GM23338 (cell line): ENCODE measurements at regions not wholly inside any gene's neighbourhood (a gene's known extent, or its start where the extent isn't known, plus 50 kb on each side); places are given as distances from the start of the nearest gene placed in this dataset.

Experiments used
- ATAC-seq: fragments of 200-7000 bp; cut with Tn5 transposase; 3 replicates; pipeline ENCODE4 v1.9.1; 2020
- DNase-seq: peaks from one replicate; pipeline ENCODE4 v3.0.0-alpha.2; 2015; ENCODE audit warnings: low spot score
- H2AFZ ChIP-seq: fragments of 200-600 bp; sonication (generic); 2 replicates; pipeline ENCODE4 v1.8.0; 2016; ENCODE audit warnings: antibody characterized with exemption, mild to moderate bottlenecking, moderate library complexity
- H3F3A ChIP-seq: fragments of 200-600 bp; sonication (generic); replicated peaks from 2 replicates; pipeline ENCODE4 v1.8.0; 2017; ENCODE audit warnings: antibody characterized with exemption, mixed run types, low read depth
- H3K27ac ChIP-seq: fragments of 200-600 bp; sonication (generic); 2 replicates; pipeline ENCODE4 v1.6.1; 2016; ENCODE audit warnings: low read depth
- H3K27me3 ChIP-seq: fragments of 200-600 bp; sonication (generic); 2 replicates; pipeline ENCODE4 v1.8.0; 2016; ENCODE audit warnings: mild to moderate bottlenecking, mixed run types, moderate library complexity; ENCODE audit not compliant: insufficient read depth
- H3K36me3 ChIP-seq: fragments of 200-600 bp; sonication (generic); 2 replicates; pipeline ENCODE4 v1.8.0; 2016; ENCODE audit warnings: mild to moderate bottlenecking; ENCODE audit not compliant: insufficient read depth
- H3K4me1 ChIP-seq: fragments of 200-600 bp; sonication (generic); 2 replicates; pipeline ENCODE4 v1.8.0; 2016; ENCODE audit warnings: mild to moderate bottlenecking, moderate library complexity; ENCODE audit not compliant: insufficient read depth
- H3K4me2 ChIP-seq: fragments of 200-600 bp; sonication (generic); 2 replicates; pipeline ENCODE4 v1.7.1; 2017; ENCODE audit warnings: mixed run types
- H3K4me3 ChIP-seq: fragments of 200-600 bp; sonication (generic); 2 replicates; pipeline ENCODE4 v1.6.1; 2016; ENCODE audit warnings: mixed run types
- H3K79me2 ChIP-seq: fragments of 200-600 bp; sonication (generic); replicated peaks from 2 replicates; pipeline ENCODE4 v1.8.0; 2017; ENCODE audit warnings: mild to moderate bottlenecking; ENCODE audit not compliant: insufficient read depth
- H3K9me2 ChIP-seq: fragments of 200-600 bp; sonication (generic); 2 replicates; pipeline ENCODE4 v1.8.0; 2017; ENCODE audit not compliant: insufficient read depth
- H4K20me1 ChIP-seq: fragments of 200-600 bp; sonication (generic); replicated peaks from 2 replicates; pipeline ENCODE4 v1.8.0; 2017; ENCODE audit warnings: mild to moderate bottlenecking; ENCODE audit not compliant: insufficient read depth
- H3K27ac Mint-ChIP-seq: 2 replicates; pipeline ENCODE4 v1.8.0; 2020; ENCODE audit warnings: inconsistent platforms, mild to moderate bottlenecking, moderate library complexity, mixed read lengths
- H3K27me3 Mint-ChIP-seq: 3 replicates; pipeline ENCODE4 v1.8.0; 2022; ENCODE audit warnings: low read depth, mild to moderate bottlenecking, moderate library complexity, mixed read lengths, inconsistent platforms; ENCODE audit not compliant: insufficient read depth, poor library complexity
- H3K36me3 Mint-ChIP-seq: 3 replicates; pipeline ENCODE4 v1.8.0; 2021; ENCODE audit warnings: low read depth, mild to moderate bottlenecking, inconsistent platforms, moderate library complexity, mixed read lengths
- H3K4me1 Mint-ChIP-seq: 3 replicates; pipeline ENCODE4 v1.8.0; 2020; ENCODE audit warnings: mild to moderate bottlenecking, inconsistent platforms, mixed read lengths
- H3K4me3 Mint-ChIP-seq: 3 replicates; pipeline ENCODE4 v1.8.0; 2021; ENCODE audit warnings: moderate library complexity, mild to moderate bottlenecking, inconsistent platforms, mixed read lengths
- H3K9me3 Mint-ChIP-seq: 3 replicates; pipeline ENCODE4 v1.8.0; 2020; ENCODE audit warnings: moderate library complexity, mild to moderate bottlenecking, inconsistent platforms, mixed read lengths
- CREB1 ChIP-seq: fragments of 250-450 bp; sonication (Bioruptor Pico); IDR thresholded peaks from 2 replicates; pipeline ENCODE4 v1.5.0; 2020; ENCODE audit warnings: low read depth, mild to moderate bottlenecking, moderate library complexity
- CTCF ChIP-seq, 2 experiments: fragments of 200-600 bp in 1 of 2; sonication (generic) in 1 of 2; conservative IDR thresholded peaks; 2 replicates each; pipeline versions ENCODE4 v1.5.1 to v1.6.1; 2016 to 2017; ENCODE audit warnings: antibody characterized with exemption in 2 of 2, low read depth in 2 of 2, mild to moderate bottlenecking in 2 of 2, moderate library complexity in 1 of 2
- ETS1 ChIP-seq: IDR thresholded peaks from 2 replicates; pipeline ENCODE4 v1.6.1; 2016; ENCODE audit warnings: antibody characterized with exemption
- EZH2 ChIP-seq: fragments of 200-600 bp; sonication (generic); IDR thresholded peaks from one replicate; pipeline ENCODE4 v1.8.0; 2017; ENCODE audit warnings: antibody characterized with exemption, mild to moderate bottlenecking, low read depth; ENCODE audit not compliant: unreplicated experiment
- EZH2phosphoT487 ChIP-seq: fragments of 200-600 bp; sonication (generic); IDR thresholded peaks from one replicate; pipeline ENCODE4 v1.8.1; 2018; ENCODE audit warnings: antibody characterized with exemption; ENCODE audit not compliant: unreplicated experiment
- JUNB ChIP-seq: IDR thresholded peaks from one replicate; pipeline ENCODE4 v1.6.1; 2016; ENCODE audit warnings: antibody characterized with exemption; ENCODE audit not compliant: unreplicated experiment
- NANOG ChIP-seq: IDR thresholded peaks from 2 replicates; pipeline ENCODE4 v1.6.1; 2016; ENCODE audit warnings: antibody characterized with exemption, borderline replicate concordance
- POLR2AphosphoS5 ChIP-seq: IDR thresholded peaks from 2 replicates; pipeline ENCODE4 v1.6.1; 2016; ENCODE audit warnings: antibody characterized with exemption, low read depth
- REST ChIP-seq: IDR thresholded peaks from one replicate; pipeline ENCODE4 v1.6.1; 2018; ENCODE audit warnings: antibody characterized with exemption; ENCODE audit not compliant: unreplicated experiment
- STAT1 ChIP-seq: IDR thresholded peaks from one replicate; pipeline ENCODE4 v1.6.1; 2016; ENCODE audit warnings: antibody characterized with exemption; ENCODE audit not compliant: unreplicated experiment
- ZNF331 ChIP-seq: fragments of 250-450 bp; sonication (Bioruptor Pico); IDR thresholded peaks from 2 replicates; pipeline ENCODE4 v1.5.0; 2020; ENCODE audit warnings: low read depth, mild to moderate bottlenecking, moderate library complexity
- ZNF462 ChIP-seq: fragments of 250-450 bp; sonication (Bioruptor Pico); IDR thresholded peaks from 2 replicates; pipeline ENCODE4 v1.5.0; 2020; ENCODE audit warnings: mild to moderate bottlenecking, moderate library complexity

- TF ChIP-seq STAT1 (no peak), CREB1 (CRISPR knock-in tag) (no peak), POLR2AphosphoS5 (no peak), EZH2phosphoT487 (no peak), ETS1 (no peak), JUNB (no peak), REST (no peak), ZNF331 (CRISPR knock-in tag) (no peak)
Measured at GRCh38 chr20:61129311-61129710, 122.8 kb upstream of the CDH4 start (continued).

- Histone ChIP-seq H3K27me3 (no peaks in the 10 kb centered on the region), H3K27ac (no peak overlapping the region), H3K36me3 (no peaks in the 10 kb centered on the region), H2AFZ (no peak overlapping the region), H3K79me2 (no peaks in the 10 kb centered on the region), H3K4me2 (no peak overlapping the region), H3K4me1 (no peaks in the 10 kb centered on the region), H3F3A (no peaks in the 10 kb centered on the region), H3K4me3 (no peak overlapping the region), H3K9me2 (no peaks in the 10 kb centered on the region), H4K20me1 (no peaks in the 10 kb centered on the region)
- Mint-ChIP-seq H3K4me3 (no peak overlapping the region), H3K36me3 (no peaks in the 10 kb centered on the region), H3K4me1 (peaks cover 5% of the 10 kb centered on the region; the same call in 1 of the 3 replicates), H3K27ac (no peak overlapping the region), H3K9me3 (no peaks in the 10 kb centered on the region), H3K27me3 (peaks cover 20% of the 10 kb centered on the region)
- DNase-seq (no peak), ATAC-seq (no peak)
- TF ChIP-seq POLR2AphosphoS5 = no peak
- no peak for TF ChIP-seq CTCF (conservative IDR thresholded peaks at IDR 0.05; ENCODE audit: low read depth in 2 of 2)
- no peak for TF ChIP-seq JUNB
- TF ChIP-seq EZH2 = no peak
- TF ChIP-seq ZNF462 (CRISPR knock-in tag) = no peak
- TF ChIP-seq NANOG = no peak
- no peak for TF ChIP-seq STAT1
Measured at GRCh38 chr20:61130156-61130555, 121.9 kb upstream of the CDH4 start.
